DOHH2 (cell line): ENCODE measurements at regions not wholly inside any gene's neighbourhood (a gene's known extent, or its start where the extent isn't known, plus 50 kb on each side); places are given as distances from the start of the nearest gene placed in this dataset.

Experiments
- H3F3A ChIP-seq: fragments of 200-600 bp; sonication (generic), shearing (Covaris generic); 2 replicates; pipeline ENCODE4 v1.6.0; 2016; ENCODE audit warnings: antibody characterized with exemption, mild to moderate bottlenecking; ENCODE audit not compliant: control insufficient read depth, insufficient read depth
- H3K27ac ChIP-seq: fragments of 200-600 bp; sonication (generic); 2 replicates; pipeline ENCODE4 v1.5.1; 2014; ENCODE audit warnings: low read depth, mild to moderate bottlenecking, low read length, moderate library complexity
- H3K27me3 ChIP-seq: fragments of 200-600 bp; sonication (generic); 2 replicates; pipeline ENCODE4 v1.6.1; 2014; ENCODE audit warnings: mild to moderate bottlenecking, low read length, mixed read lengths; ENCODE audit not compliant: control insufficient read depth
- H3K36me3 ChIP-seq: fragments of 200-600 bp; sonication (generic); 2 replicates; pipeline ENCODE4 v1.6.1; 2014; ENCODE audit warnings: mild to moderate bottlenecking, low read length, moderate library complexity, mixed read lengths; ENCODE audit not compliant: control insufficient read depth
- H3K4me1 ChIP-seq: fragments of 200-600 bp; sonication (generic); 2 replicates; pipeline ENCODE4 v1.6.1; 2014; ENCODE audit warnings: mild to moderate bottlenecking, low read length, mixed read lengths; ENCODE audit not compliant: control insufficient read depth
- H3K4me2 ChIP-seq: fragments of 200-600 bp; sonication (generic); 2 replicates; pipeline ENCODE4 v1.6.0; 2014; ENCODE audit warnings: mild to moderate bottlenecking, low read length, moderate library complexity
- H3K4me3 ChIP-seq: fragments of 200-600 bp; sonication (generic); 2 replicates; pipeline ENCODE4 v1.5.1; 2014; ENCODE audit warnings: mild to moderate bottlenecking, low read length, mixed read lengths
- H3K79me2 ChIP-seq: fragments of 200-600 bp; sonication (generic); 2 replicates; pipeline ENCODE4 v1.6.1; 2014; ENCODE audit warnings: mild to moderate bottlenecking, low read length, mixed read lengths; ENCODE audit not compliant: control insufficient read depth
- H3K9me2 ChIP-seq: fragments of 200-600 bp; sonication (generic); replicated peaks from 2 replicates; pipeline ENCODE4 v1.6.1; 2014; ENCODE audit warnings: mild to moderate bottlenecking, low read length, mixed read lengths; ENCODE audit not compliant: control insufficient read depth
- H3K9me3 ChIP-seq: fragments of 200-600 bp; sonication (generic); 2 replicates; pipeline ENCODE4 v1.6.1; 2014; ENCODE audit warnings: antibody characterized with exemption, low read length, mixed read lengths; ENCODE audit not compliant: control insufficient read depth, insufficient read depth
- H4K20me1 ChIP-seq: fragments of 200-600 bp; sonication (generic); 2 replicates; pipeline ENCODE4 v1.6.0; 2014; ENCODE audit warnings: low read depth, mild to moderate bottlenecking, antibody characterized with exemption, low read length, moderate library complexity; ENCODE audit not compliant: control insufficient read depth, insufficient read depth
- EZH2phosphoT487 ChIP-seq: fragments of 200-600 bp; sonication (generic); IDR thresholded peaks from 2 replicates; pipeline ENCODE4 v1.6.1; 2017; ENCODE audit warnings: borderline replicate concordance, mild to moderate bottlenecking, antibody characterized with exemption, low read length, moderate library complexity, mixed read lengths
- TF ChIP-seq, protein P1 (sequence below): fragments of 200-600 bp; sonication (generic); IDR thresholded peaks from one replicate; pipeline ENCODE4 v1.5.1; 2014; ENCODE audit warnings: antibody characterized with exemption, mild to moderate bottlenecking, low read depth, low read length; ENCODE audit not compliant: poor library complexity, severe bottlenecking

DNA sequence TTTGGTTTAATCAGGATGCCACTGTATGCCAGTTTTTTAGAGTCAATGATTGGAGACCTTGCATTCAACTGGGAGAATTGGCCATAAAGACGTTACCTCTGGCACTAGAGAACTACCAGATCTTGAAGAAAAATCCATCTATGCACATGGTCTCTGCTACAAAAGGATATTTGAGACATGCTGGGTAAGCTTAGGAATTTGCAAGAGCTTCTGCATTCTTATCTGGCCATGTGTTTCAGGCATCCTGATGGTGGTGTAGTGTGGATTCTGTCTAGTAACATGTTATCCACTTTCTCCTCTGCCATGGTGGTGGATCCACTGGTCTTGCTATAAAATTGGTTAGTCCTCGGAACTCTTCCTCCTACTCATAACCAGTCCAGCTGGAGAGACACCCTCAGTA, 185.3 kb upstream of the WDFY3 start:
- Histone ChIP-seq H3K27ac (no peak overlapping the region), H3K79me2 (no peaks in the 10 kb centered on the region), H3K4me3 (no peak overlapping the region), H4K20me1 (no peaks in the 10 kb centered on the region), H3K4me2 (no peak overlapping the region), H3K9me3 (no peaks in the 10 kb centered on the region), H3K9me2 (no peaks in the 10 kb centered on the region; the same call in 1 of the 2 replicates), H3K27me3 (peaks cover 4% of the 10 kb centered on the region; the same call in 1 of the 2 replicates), H3K36me3 (no peaks in the 10 kb centered on the region), H3K4me1 (no peaks in the 10 kb centered on the region), H3F3A (no peaks in the 10 kb centered on the region)
- TF ChIP-seq, protein P1, sequence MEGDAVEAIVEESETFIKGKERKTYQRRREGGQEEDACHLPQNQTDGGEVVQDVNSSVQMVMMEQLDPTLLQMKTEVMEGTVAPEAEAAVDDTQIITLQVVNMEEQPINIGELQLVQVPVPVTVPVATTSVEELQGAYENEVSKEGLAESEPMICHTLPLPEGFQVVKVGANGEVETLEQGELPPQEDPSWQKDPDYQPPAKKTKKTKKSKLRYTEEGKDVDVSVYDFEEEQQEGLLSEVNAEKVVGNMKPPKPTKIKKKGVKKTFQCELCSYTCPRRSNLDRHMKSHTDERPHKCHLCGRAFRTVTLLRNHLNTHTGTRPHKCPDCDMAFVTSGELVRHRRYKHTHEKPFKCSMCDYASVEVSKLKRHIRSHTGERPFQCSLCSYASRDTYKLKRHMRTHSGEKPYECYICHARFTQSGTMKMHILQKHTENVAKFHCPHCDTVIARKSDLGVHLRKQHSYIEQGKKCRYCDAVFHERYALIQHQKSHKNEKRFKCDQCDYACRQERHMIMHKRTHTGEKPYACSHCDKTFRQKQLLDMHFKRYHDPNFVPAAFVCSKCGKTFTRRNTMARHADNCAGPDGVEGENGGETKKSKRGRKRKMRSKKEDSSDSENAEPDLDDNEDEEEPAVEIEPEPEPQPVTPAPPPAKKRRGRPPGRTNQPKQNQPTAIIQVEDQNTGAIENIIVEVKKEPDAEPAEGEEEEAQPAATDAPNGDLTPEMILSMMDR = no peak
- no peak for TF ChIP-seq EZH2phosphoT487

DNA sequence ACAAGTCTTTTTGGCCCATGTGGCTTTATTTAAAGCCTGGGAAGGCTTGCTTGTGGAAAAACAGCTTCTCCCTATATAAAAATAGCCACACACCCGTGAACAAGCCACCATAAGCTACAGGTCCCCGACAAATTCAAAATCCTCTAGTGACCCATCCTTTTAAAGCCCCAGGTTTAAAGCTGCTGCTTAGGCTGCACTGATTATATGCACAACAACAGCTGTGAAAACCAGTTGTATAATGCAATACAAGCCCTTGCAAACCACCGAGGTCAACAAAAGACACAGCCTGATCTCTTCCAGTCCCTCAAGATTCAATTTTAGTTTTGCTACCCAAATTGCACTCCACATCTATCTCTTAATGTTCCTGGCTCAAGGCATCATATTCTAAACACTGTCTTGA, 186.0 kb upstream of the WDFY3 start:
- H3K27me3 ChIP-seq = peaks cover 4% of the 10 kb centered on the region; the same call in 1 of the 2 replicates
- no peaks in the 10 kb centered on the region for H3K79me2 ChIP-seq
- no peak overlapping the region for H3K4me3 ChIP-seq
- no peak overlapping the region for H3K27ac ChIP-seq
- no peaks in the 10 kb centered on the region for H3F3A ChIP-seq
- no peak for TF ChIP-seq EZH2phosphoT487
- TF ChIP-seq, protein P1 = no peak
- H3K9me2 ChIP-seq = no peaks in the 10 kb centered on the region; the same call in 1 of the 2 replicates
- no peaks in the 10 kb centered on the region for H3K4me1 ChIP-seq
- no peaks in the 10 kb centered on the region for H4K20me1 ChIP-seq
- H3K36me3 ChIP-seq = no peaks in the 10 kb centered on the region
- H3K4me2 ChIP-seq = no peak overlapping the region
- no peaks in the 10 kb centered on the region for H3K9me3 ChIP-seq

DNA sequence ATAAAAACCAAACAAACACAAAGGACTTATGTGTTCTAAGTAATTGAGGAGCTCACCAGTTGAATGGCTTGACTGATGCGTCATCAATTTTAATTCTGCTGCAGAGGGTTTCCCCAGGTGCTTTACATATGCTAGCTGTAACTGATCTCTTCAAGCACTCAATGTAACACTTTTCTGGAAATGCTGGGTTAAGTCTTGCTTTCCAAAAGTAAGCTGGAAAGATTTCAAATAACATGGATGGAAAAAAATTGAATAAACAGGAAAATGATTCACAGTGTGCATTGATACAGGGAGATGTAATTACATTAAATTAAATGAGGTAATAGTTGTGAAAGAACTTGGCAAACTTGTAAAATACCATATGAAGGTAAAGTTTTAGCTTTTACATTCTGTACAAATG, 186.7 kb upstream of the WDFY3 start:
- Histone ChIP-seq H3K9me2 (no peaks in the 10 kb centered on the region; the same call in 1 of the 2 replicates), H3K4me3 (no peak overlapping the region), H4K20me1 (no peaks in the 10 kb centered on the region), H3K27ac (no peak overlapping the region), H3K4me1 (no peaks in the 10 kb centered on the region), H3K27me3 (no peaks in the 10 kb centered on the region; the same call in 1 of the 2 replicates), H3K79me2 (no peaks in the 10 kb centered on the region), H3K36me3 (no peaks in the 10 kb centered on the region), H3K4me2 (no peak overlapping the region), H3K9me3 (no peaks in the 10 kb centered on the region), H3F3A (no peaks in the 10 kb centered on the region)
- TF ChIP-seq EZH2phosphoT487 = no peak
- TF ChIP-seq, protein P1 = no peak

DNA sequence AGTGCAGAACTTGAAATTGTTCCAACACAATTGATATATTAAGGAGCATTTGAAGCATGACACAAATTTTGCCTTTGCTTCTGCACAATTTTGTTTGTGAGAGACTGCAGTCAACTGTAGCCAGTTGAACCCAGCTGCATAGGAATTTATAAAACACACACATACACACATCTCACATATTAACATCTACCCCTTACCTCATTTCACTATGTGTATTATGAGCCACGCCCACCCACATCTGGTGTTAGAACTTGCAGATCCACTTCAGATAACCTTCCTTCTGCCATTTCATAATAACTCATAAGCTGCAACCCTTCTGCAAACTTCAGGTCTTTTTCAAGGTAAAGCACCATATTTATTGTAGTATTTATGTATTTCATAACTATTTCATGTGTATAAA, 188.1 kb upstream of the WDFY3 start:
- no peak overlapping the region for H3K27ac ChIP-seq
- no peaks in the 10 kb centered on the region; the same call in 1 of the 2 replicates for H3K9me2 ChIP-seq
- no peaks in the 10 kb centered on the region for H3K4me1 ChIP-seq
- TF ChIP-seq, protein P1 = no peak
- TF ChIP-seq EZH2phosphoT487 = no peak
- no peak overlapping the region for H3K4me2 ChIP-seq
- H3K79me2 ChIP-seq = no peaks in the 10 kb centered on the region
- H3K4me3 ChIP-seq = no peak overlapping the region
- no peaks in the 10 kb centered on the region for H3K36me3 ChIP-seq
- H3K27me3 ChIP-seq = no peaks in the 10 kb centered on the region; the same call in 1 of the 2 replicates
- H3F3A ChIP-seq = no peaks in the 10 kb centered on the region
- H4K20me1 ChIP-seq = no peaks in the 10 kb centered on the region
- H3K9me3 ChIP-seq = no peaks in the 10 kb centered on the region
